Umbilical cord (tissue), 1 donor: ENCODE measurements at regions not wholly inside any gene's neighbourhood (a gene's known extent, or its start where the extent isn't known, plus 50 kb on each side); places are given as distances from the start of the nearest gene placed in this dataset.
A peak's percentile ranks its signal among the peaks of the same experiment; 100 is the strongest.

Experiments used
- DNase-seq: peaks from one replicate; pipeline ENCODE4 v3.0.0-alpha.2; 2015; ENCODE audit warnings: low spot score

GRCh38 chr2:144686518-144687215 lies 166.7 kb upstream of the ZEB2 start:
- peak; percentile 38 for DNase-seq

DNA sequence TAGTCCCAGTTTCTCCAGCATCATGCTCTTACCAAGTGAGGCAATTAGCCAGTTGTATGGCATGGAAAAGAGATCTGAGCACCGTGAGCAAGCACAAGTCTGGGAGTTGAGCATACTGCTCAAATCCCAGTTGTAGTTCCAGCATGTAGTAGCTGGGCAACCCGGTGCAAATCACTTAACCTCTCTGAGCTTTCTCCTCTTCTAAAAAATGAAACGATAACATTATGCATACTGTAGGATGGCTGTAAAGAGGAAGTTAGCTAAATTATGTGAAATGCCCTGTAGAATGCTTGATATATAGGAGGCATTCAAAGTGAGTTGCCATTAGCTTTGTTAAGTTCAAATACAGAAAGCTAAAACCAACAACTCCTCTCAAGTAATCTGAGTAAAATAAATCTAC lies 164.0 kb upstream of the ZEB2 start:
- DNase-seq = no peak

DNA sequence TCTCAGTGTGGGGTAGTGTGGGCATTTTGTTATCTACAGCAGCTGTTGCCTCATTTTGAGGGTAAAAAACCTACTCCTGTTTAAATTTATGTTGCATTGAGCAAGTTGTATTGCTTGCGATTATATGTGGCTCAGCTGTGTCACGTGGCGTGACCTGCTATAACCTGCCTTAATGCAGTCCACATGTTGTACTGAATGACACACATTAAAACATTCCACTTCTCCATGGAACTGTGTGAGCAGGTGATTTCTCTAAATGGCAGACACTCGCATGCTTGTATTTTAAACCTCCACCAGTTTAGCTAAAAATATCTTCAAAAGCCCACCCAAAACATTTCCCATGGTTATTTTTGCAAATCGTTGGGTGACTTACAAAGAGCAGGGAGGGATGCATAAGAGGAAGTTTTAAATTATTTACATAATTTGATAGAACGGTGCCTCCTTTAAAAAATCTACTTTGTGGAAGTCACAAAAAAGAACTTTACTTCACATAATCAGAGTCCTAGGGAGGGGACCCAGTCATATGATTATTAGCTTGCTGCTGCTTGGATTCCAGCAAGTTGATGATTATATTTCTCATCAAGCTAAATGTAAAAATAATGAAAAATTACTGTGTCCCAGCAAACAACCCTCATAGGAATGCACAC lies 163.3 kb upstream of the ZEB2 start:
- no peak for DNase-seq

DNA sequence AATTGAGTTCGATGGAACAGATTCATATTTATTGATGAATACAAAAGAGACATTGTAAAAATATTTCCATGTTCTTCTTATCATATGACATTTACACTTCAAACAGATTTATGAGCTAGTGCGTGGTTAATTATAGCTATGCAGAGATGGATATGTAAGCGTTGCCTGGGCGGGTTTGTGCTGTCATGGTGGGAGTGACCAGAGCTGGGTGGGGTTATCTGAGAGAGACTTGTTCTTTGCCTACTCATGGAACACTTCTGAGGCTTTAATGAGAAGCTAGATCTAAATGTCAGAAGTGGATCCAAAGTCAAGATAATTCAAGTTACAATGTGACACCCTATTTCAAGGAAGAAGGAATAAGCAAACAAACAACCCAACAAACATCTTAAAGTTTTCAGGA lies 162.3 kb upstream of the ZEB2 start:
- DNase-seq = no peak

DNA sequence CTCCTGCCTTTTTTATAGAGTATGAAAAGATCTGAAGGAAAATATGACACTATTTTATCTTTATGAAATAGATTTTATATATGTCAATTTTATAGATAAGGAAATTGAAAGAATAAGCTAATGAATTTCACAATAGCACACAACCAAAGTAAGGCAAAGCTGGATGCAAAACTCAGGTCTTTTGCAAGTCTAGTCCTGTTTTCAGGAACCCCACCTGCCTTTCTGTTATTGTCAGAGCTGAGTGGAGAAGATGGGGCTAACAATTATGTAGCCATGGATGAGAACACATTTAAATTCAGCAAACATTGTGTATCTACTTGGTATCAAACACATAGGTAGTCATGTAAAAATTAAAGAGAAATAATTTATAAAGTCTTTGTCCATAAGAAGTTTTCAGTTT lies 161.5 kb upstream of the ZEB2 start:
- DNase-seq = no peak

- no peak for DNase-seq
These were observed 160.0 kb upstream of the ZEB2 start for GRCh38 chr2:144679942-144680341.

- no peak for DNase-seq
These were observed 158.8 kb upstream of the ZEB2 start for GRCh38 chr2:144678736-144679135.

- DNase-seq = no peak
These were observed 155.8 kb upstream of the ZEB2 start for GRCh38 chr2:144675731-144676130.

- no peak for DNase-seq
These were observed 155.4 kb upstream of the ZEB2 start for GRCh38 chr2:144675331-144675730.

DNA sequence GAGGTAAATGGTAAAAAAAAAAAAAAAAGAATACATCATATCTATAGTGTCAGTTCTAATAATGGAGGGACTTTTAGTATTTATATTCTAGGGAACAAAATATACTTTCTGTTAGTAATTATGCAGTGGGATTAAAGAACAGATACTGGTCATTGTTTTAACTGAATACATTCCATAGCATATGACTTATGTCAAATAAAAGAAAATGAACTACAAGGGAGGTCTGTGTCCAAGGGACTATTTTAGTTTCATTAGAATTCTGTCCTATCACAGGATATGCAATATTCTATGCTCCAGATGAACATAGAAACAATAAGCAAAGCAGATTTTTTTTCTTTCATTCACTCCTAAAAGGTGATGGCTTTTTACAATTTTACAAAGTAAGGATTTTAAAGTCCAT lies 154.2 kb upstream of the ZEB2 start:
- no peak for DNase-seq

DNA sequence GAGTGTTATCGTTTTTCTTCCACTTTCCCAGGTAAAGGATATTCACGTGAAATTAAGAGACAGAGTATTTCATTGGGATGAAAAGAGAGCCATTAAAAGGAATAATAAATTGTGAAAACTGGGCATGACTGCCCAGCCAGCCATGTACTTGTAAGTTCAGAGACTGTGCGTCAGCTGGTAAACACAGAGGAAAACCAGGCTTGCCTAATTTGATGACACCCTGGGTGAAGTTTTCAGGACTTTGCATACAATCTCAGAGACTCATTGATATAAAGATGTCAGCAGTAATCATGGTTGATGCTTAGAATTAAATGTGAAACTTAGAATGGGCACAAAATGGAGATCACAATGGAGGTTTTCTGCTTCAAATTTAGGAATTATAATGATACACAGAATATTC lies 153.5 kb upstream of the ZEB2 start:
- DNase-seq = no peak

DNA sequence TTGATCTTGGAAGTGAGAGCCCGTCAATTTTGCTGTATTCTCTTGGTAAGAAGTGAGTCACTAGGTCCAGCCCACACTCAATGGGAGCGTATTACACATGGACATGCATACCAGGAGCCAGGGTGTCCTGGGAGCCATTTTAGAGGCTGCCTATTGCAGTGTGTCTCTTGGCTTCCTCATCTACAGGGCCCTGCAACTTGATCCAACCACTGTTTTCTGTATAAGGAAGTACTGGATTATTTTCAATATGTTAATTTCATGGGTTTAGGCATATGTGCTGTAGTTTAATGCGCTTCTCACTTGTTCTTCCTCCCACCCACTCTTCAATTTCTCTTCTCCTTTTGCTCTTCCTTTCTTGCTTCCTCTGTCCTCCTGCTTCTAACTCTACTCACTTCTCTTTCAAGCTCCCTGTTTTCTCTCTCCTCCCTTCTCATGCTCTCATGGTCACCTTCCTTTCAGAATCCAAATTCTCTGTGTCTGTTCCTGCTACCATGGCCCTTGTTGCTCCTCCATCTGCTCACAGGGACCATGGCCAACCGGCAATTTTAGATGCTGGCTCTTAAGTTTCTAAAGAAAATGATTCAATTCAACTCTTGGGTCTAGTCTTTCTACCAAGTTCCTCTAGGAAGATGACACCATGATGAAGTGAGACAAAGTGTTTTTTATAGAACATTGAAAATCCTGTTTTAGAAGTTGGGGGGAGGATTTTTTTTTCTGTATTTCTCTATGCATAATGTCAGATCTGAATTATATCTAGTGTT lies 152.0 kb upstream of the ZEB2 start:
- no peak for DNase-seq

DNA sequence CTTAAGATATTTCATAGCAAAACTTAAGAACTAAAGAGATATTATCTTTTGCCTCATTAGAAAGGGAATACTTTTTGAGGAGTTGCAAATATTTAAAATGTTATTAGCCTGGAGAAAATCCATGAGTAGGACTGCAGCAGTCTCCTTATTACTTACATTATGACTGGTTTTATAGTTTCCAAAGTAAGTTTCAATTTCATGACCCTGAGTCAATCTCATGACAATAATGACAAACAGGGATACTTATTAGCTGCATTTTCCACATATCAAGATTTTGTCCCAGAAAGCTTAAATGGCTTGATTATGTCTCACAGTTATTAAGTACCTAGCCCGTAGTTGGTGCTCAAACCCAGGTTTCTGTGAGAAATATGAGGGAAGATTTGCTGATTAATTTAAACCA lies 150.8 kb upstream of the ZEB2 start:
- no peak for DNase-seq

DNA sequence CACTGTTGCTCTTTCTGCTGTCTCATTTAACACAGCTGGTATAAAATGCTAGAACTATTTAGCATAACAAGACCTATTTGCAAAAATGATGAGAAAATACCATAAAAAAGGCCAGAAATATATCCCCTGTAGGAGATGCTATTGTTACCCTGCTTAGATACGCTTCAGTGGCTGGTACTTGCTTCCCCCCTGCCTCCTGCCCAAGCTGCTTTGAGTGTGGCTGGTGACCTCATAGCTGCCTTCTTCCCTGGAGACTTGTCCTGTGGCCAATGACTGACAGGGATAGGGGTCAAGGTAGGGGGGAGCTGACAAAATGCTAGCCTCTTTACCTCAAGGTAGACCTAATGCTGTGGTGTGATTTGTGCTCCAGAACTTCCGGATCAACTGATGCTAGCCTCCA lies 150.2 kb upstream of the ZEB2 start:
- DNase-seq = no peak

DNA sequence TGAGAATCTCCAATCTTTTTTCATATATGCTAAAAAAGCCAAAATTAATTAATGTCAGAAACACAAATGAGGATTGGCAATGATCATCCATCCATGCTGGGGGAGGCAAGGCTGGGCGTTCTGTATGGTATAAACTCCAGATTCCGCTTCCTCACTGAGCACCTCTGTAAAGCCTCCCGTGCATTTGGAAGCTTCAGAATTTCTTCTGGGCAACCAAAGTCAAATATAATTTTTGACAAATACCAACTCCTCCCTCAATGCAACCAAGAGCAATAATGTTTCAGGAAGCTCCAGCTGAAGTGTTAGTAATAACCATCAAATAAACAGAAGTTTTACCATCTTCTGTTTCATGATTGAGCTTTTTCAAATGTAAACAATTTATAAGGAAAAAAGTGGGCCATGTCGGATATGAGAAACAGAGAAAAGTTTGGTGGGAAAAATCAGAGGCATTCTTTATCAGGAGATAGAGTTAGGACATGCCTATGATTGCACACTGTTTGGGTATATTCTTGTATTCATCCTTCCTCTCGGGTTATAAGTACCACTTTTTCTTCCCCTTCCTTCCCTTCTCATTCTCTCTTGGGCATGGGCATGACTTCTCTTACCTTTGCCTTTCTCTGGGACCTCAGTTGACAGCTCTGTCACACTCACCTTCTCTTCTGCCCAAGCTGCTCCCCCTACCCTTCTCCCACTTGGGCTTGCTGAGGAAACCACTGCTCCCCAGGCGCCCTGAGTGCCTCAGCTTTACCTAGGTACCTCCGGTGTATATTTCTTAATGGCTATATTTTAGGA lies 149.5 kb upstream of the ZEB2 start:
- DNase-seq = no peak

DNA sequence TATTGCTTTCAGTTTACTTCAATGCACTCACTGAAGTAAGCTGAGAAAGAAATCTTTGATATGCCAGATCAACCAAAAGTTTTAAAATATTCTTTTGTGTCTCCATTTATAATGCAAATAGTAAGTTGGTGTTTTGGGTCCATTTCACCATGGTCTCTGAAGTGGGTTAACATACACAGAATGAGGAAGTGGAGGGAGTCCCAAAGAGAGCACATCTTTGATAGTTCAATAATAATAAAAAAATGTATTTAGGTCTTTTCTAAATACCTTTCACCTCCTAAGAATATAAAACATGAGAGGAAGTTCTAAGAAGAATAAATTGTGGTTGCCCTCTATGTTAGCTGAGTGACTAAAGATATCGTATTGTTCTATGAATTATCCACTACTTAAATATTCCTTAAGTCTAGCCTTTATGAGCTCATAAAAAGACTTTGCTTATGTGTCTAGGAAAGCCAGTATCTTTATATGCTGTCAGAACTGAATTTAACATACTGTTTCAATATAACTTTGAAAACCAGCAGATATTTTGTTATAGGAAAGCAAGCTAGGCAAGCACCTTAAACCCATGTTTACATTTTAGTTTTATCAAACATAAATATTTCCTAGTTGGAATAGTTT lies 148.7 kb upstream of the ZEB2 start:
- DNase-seq = no peak

- DNase-seq = no peak
These were observed 146.1 kb upstream of the ZEB2 start for GRCh38 chr2:144666032-144666431.

DNA sequence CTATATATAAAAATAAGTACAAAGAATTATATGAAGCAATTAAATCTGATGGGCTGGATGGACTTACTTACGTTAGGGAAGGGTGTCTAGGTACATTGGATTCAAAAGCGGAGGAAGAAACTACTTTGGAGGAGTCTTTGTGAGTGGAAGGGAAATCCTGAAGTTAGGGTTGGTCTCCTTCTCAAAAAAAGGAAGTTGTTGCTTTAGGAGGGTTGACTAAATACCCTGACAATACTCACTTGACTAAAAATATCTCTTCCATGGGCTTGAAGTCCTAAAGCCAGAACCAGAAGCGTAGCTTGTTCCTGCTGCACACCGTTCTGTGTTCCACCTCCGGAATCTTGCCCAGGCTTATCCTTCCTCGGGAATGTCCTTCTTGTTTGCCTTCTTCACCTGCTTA lies 143.3 kb upstream of the ZEB2 start:
- DNase-seq = no peak

GRCh38 chr2:144660518-144661316 lies 140.8 kb upstream of the ZEB2 start:
- DNase-seq = peak; percentile 53

- no peak for DNase-seq
These were observed 139.9 kb upstream of the ZEB2 start for GRCh38 chr2:144659731-144660275.

- no peak for DNase-seq
These were observed 134.6 kb upstream of the ZEB2 start for GRCh38 chr2:144654523-144654922.
